HUDEP-2 (cell line): ENCODE measurements at regions not wholly inside any gene's neighbourhood (a gene's known extent, or its start where the extent isn't known, plus 50 kb on each side); places are given as distances from the start of the nearest gene placed in this dataset.

Source experiments
- DNase-seq, 76 experiments: peaks; one replicate each; lab custom pipeline; 2025; ENCODE audit not compliant: unreplicated experiment in 76 of 76; lab: John Stamatoyannopoulos, UW

GRCh38 chr10:3723766-3724165, 61.2 kb downstream of the KLF6 start:
- DNase-seq = no peak

GRCh38 chr10:3720228-3721019, 64.6 kb downstream of the KLF6 start:
- no peak for DNase-seq

- no peak for DNase-seq
Measured at GRCh38 chr10:3719024-3719843, 65.8 kb downstream of the KLF6 start.

GRCh38 chr10:3716093-3716492, 68.9 kb downstream of the KLF6 start:
- no peak for DNase-seq

- no peak for DNase-seq
Measured at GRCh38 chr10:3714967-3715366, 70.0 kb downstream of the KLF6 start.

GRCh38 chr10:3714531-3714930, 70.5 kb downstream of the KLF6 start:
- no peak for DNase-seq

GRCh38 chr10:3712707-3713106, 72.3 kb downstream of the KLF6 start:
- DNase-seq = no peak

- DNase-seq = no peak
Measured at GRCh38 chr10:3711918-3712317, 73.1 kb downstream of the KLF6 start.

GRCh38 chr10:3710764-3711163, 74.2 kb downstream of the KLF6 start:
- no peak for DNase-seq

- DNase-seq = no peak
Measured at GRCh38 chr10:3709456-3710060, 75.5 kb downstream of the KLF6 start.

- no peak for DNase-seq
Measured at GRCh38 chr10:3708852-3709251, 76.2 kb downstream of the KLF6 start.

GRCh38 chr10:3704565-3705325, 80.3 kb downstream of the KLF6 start:
- no peak for DNase-seq

- no peak for DNase-seq
Measured at GRCh38 chr10:3702569-3702968, 82.4 kb downstream of the KLF6 start.

- DNase-seq = no peak
Measured at GRCh38 chr10:3702056-3702546, 82.9 kb downstream of the KLF6 start.

- no peak for DNase-seq
Measured at GRCh38 chr10:3701491-3701890, 83.5 kb downstream of the KLF6 start.

GRCh38 chr10:3700531-3701076, 84.4 kb downstream of the KLF6 start:
- DNase-seq = no peak

- no peak for DNase-seq
Measured at GRCh38 chr10:3699916-3700315, 85.1 kb downstream of the KLF6 start.

- no peak for DNase-seq
Measured at GRCh38 chr10:3698312-3698711, 86.7 kb downstream of the KLF6 start.

GRCh38 chr10:3693698-3694080, 91.3 kb downstream of the KLF6 start:
- no peak for DNase-seq

- no peak for DNase-seq
Measured at GRCh38 chr10:3693022-3693697, 91.8 kb downstream of the KLF6 start.
